SK-N-SH (cell line): ENCODE measurements at regions not wholly inside any gene's neighbourhood (a gene's known extent, or its start where the extent isn't known, plus 50 kb on each side); places are given as distances from the start of the nearest gene placed in this dataset.

Experiments used
- CTCF ChIA-PET: fragments of 300-600, 350-600 bp; formaldehyde crosslinking; extraction: SDS; loops from one replicate; lab custom pipeline; 2021; lab: Yijun Ruan, JAX
- POLR2A ChIA-PET: fragments of 350-600 bp; sonication (Branson Sonifier 250); formaldehyde crosslinking; extraction: SDS; loops from one replicate; lab custom pipeline; 2020; ENCODE audit warnings: antibody characterized with exemption, inconsistent platforms; lab: Yijun Ruan, JAX
- DNase-seq: peaks from one replicate; pipeline ENCODE4 v3.0.0; 2012
- H2AFZ ChIP-seq: fragments of 200-600 bp; sonication (generic); 2 replicates; pipeline ENCODE4 v1.8.1; 2016; ENCODE audit warnings: antibody characterized with exemption, mild to moderate bottlenecking, low read depth
- H3F3A ChIP-seq: fragments of 200-600 bp; sonication (generic); replicated peaks from 2 replicates; pipeline ENCODE3; 2016; ENCODE audit warnings: antibody characterized with exemption, mild to moderate bottlenecking; ENCODE audit not compliant: insufficient read depth
- H3K27ac ChIP-seq, 2 experiments: fragments of 200-500 bp in 1 of 2; fragments of 200-600 bp in 1 of 2; sonication (Bioruptor generic) in 1 of 2; sonication (generic), shearing (Covaris generic) in 1 of 2; 2 replicates each; pipeline versions ENCODE4 v1.5.1 to v1.6.1; 2014 to 2016; ENCODE audit warnings: low read depth in 2 of 2, inconsistent platforms in 1 of 2, low read length in 1 of 2, mild to moderate bottlenecking in 1 of 2, mixed read lengths in 1 of 2
- H3K27me3 ChIP-seq: fragments of 200-600 bp; sonication (generic), shearing (Covaris generic); 2 replicates; pipeline ENCODE4 v1.6.1; 2016; ENCODE audit warnings: mixed run types; ENCODE audit not compliant: insufficient read depth
- H3K36me3 ChIP-seq, 2 experiments: fragments of 200-500 bp in 1 of 2; fragments of 200-600 bp in 1 of 2; sonication (Bioruptor generic) in 1 of 2; sonication (generic) in 1 of 2; replicated peaks in 1 of 2; 2 replicates each; pipeline versions ENCODE3 to v1.5.1; 2014 to 2016; ENCODE audit warnings: low read length in 1 of 2, mild to moderate bottlenecking in 1 of 2; ENCODE audit not compliant: insufficient read depth in 2 of 2, control insufficient read depth in 1 of 2
- H3K4me1 ChIP-seq, 2 experiments: fragments of 200-500 bp in 1 of 2; fragments of 200-600 bp in 1 of 2; sonication (Bioruptor generic) in 1 of 2; sonication (generic), shearing (Covaris generic) in 1 of 2; 2 replicates each; pipeline versions ENCODE4 v1.5.1 to v1.6.1; 2014 to 2016; ENCODE audit warnings: low read depth in 1 of 2, low read length in 1 of 2, mixed run types in 1 of 2; ENCODE audit not compliant: insufficient read depth in 2 of 2, control insufficient read depth in 1 of 2
- H3K4me2 ChIP-seq: fragments of 200-600 bp; sonication (generic), shearing (Covaris generic); 2 replicates; pipeline ENCODE4 v1.6.1; 2017; ENCODE audit warnings: mixed run types
- H3K4me3 ChIP-seq, 2 experiments: fragments of 200-500 bp in 1 of 2; fragments of 200-600 bp in 1 of 2; sonication (Bioruptor generic) in 1 of 2; sonication (generic), shearing (Covaris generic) in 1 of 2; 2 replicates each; pipeline versions ENCODE4 v1.5.1 to v1.8.1; 2014 to 2016; ENCODE audit warnings: low read depth in 2 of 2, inconsistent platforms in 1 of 2, low read length in 1 of 2, mild to moderate bottlenecking in 1 of 2, mixed read lengths in 1 of 2, moderate library complexity in 1 of 2
- H3K79me2 ChIP-seq: fragments of 200-600 bp; sonication (generic); 2 replicates; pipeline ENCODE4 v1.8.1; 2017; ENCODE audit warnings: mild to moderate bottlenecking; ENCODE audit not compliant: insufficient read depth
- H3K9ac ChIP-seq: fragments of 200-600 bp; sonication (generic); 2 replicates; pipeline ENCODE4 v1.6.1; 2017; ENCODE audit warnings: mixed run types
- H3K9me2 ChIP-seq: fragments of 200-600 bp; sonication (generic); 2 replicates; pipeline ENCODE4 v1.6.1; 2017; ENCODE audit warnings: mixed run types
- H3K9me3 ChIP-seq: fragments of 200-600 bp; sonication (generic); 2 replicates; pipeline ENCODE4 v1.6.1; 2017; ENCODE audit warnings: mixed run types, mild to moderate bottlenecking, moderate library complexity
- H4K20me1 ChIP-seq: fragments of 200-600 bp; sonication (generic); 2 replicates; pipeline ENCODE4 v1.6.1; 2017; ENCODE audit warnings: mild to moderate bottlenecking, mixed run types; ENCODE audit not compliant: insufficient read depth
- CHD2 ChIP-seq: fragments of 150-350 bp; IDR thresholded peaks from 2 replicates; pipeline ENCODE4 v1.6.1; 2018; ENCODE audit warnings: low read length; ENCODE audit not compliant: partially characterized antibody
- CTCF ChIP-seq: fragments of 200-600 bp; sonication (generic); IDR thresholded peaks from 2 replicates; pipeline ENCODE4 v1.6.1; 2017; ENCODE audit warnings: antibody characterized with exemption, mild to moderate bottlenecking, moderate library complexity
- ELF1 ChIP-seq: IDR thresholded peaks from 2 replicates; pipeline ENCODE4 v1.4.0; 2012
- EZH2phosphoT487 ChIP-seq: fragments of 200-600 bp; sonication (generic); IDR thresholded peaks from 2 replicates; pipeline ENCODE4 v1.6.1; 2017; ENCODE audit warnings: low read depth, mixed run types, mild to moderate bottlenecking, antibody characterized with exemption, moderate library complexity, borderline replicate concordance
- FOXJ3 ChIP-seq: sonication (generic); formaldehyde crosslinking; IDR thresholded peaks from 2 replicates; pipeline ENCODE4 v1.5.1; 2020; ENCODE audit warnings: mild to moderate bottlenecking, missing genetic modification reagents
- FOXM1 ChIP-seq: IDR thresholded peaks from 2 replicates; pipeline ENCODE4 v1.4.0; 2012; ENCODE audit warnings: low read depth, mild to moderate bottlenecking
- GABPA ChIP-seq: IDR thresholded peaks from 2 replicates; pipeline ENCODE4 v1.4.0; 2012; ENCODE audit warnings: low read depth, mild to moderate bottlenecking
- GATA2 ChIP-seq: sonication (generic); formaldehyde crosslinking; IDR thresholded peaks from 2 replicates; pipeline ENCODE4 v1.5.0; 2020; ENCODE audit warnings: mild to moderate bottlenecking, missing genetic modification reagents
- IRF3 ChIP-seq: fragments of 150-350 bp; IDR thresholded peaks from 2 replicates; pipeline ENCODE4 v1.6.1; 2016; ENCODE audit warnings: mild to moderate bottlenecking, low read depth, low read length
- JUND ChIP-seq: IDR thresholded peaks from 2 replicates; pipeline ENCODE4 v1.4.0; 2012
- MAX ChIP-seq: IDR thresholded peaks from 2 replicates; pipeline ENCODE4 v1.4.0; 2012; ENCODE audit warnings: low read depth
- MEF2A ChIP-seq: IDR thresholded peaks from 2 replicates; pipeline ENCODE4 v1.4.0; 2012; ENCODE audit warnings: low read depth, borderline replicate concordance
- NFIC ChIP-seq: IDR thresholded peaks from 2 replicates; pipeline ENCODE4 v1.4.0; 2012; ENCODE audit warnings: borderline replicate concordance
- RCOR1 ChIP-seq: fragments of 150-350 bp; IDR thresholded peaks from 2 replicates; pipeline ENCODE4 v1.6.1; 2017; ENCODE audit warnings: antibody characterized with exemption, low read length
- RFX5 ChIP-seq: IDR thresholded peaks from 2 replicates; pipeline ENCODE4 v1.6.1; 2012; ENCODE audit warnings: mild to moderate bottlenecking, improper control_type of control experiment, low read length
- RXRA ChIP-seq: IDR thresholded peaks from 2 replicates; pipeline ENCODE4 v1.4.0; 2012; ENCODE audit warnings: low read depth, mild to moderate bottlenecking, borderline replicate concordance
- SIN3A ChIP-seq: IDR thresholded peaks from 2 replicates; pipeline ENCODE4 v1.6.1; 2012; ENCODE audit warnings: low read depth, mild to moderate bottlenecking, low read length, moderate library complexity, borderline replicate concordance
- TEAD4 ChIP-seq: IDR thresholded peaks from 2 replicates; pipeline ENCODE4 v1.4.0; 2012; ENCODE audit warnings: mild to moderate bottlenecking, borderline replicate concordance; ENCODE audit not compliant: insufficient read depth
- USF1 ChIP-seq: IDR thresholded peaks from 2 replicates; pipeline ENCODE4 v1.4.0; 2012; ENCODE audit warnings: low read depth, borderline replicate concordance
- WGBS: methylation state at CpG from one replicate; pipeline ENCODE4 v1.1.6; 2017; ENCODE audit warnings: low lambda C conversion rate; 5-methylcytosine and 5-hydroxymethylcytosine counted together

GRCh38 chr15:22240403-22240802, 160.1 kb downstream of the OR4M2 start:
- DNase-seq: no peak
- WGBS: 66% methylated on average over 8 of the region's 8 CpGs
- Histone ChIP-seq H3K9ac (no peak overlapping the region), H3K9me3 (no peaks in the 10 kb centered on the region), H3K36me3 (no peaks in the 10 kb centered on the region), H3F3A (no peaks in the 10 kb centered on the region), H4K20me1 (no peaks in the 10 kb centered on the region), H3K27ac (no peak overlapping the region), H3K79me2 (no peaks in the 10 kb centered on the region), H3K4me3 (no peak overlapping the region), H2AFZ (no peak overlapping the region), H3K4me1 (no peaks in the 10 kb centered on the region), H3K4me2 (no peak overlapping the region), H3K9me2 (no peaks in the 10 kb centered on the region), H3K27me3 (no peaks in the 10 kb centered on the region; the same call in 1 of the 2 replicates)
- CTCF ChIA-PET: interaction anchor here (0.8 kb wide), 1 partner anchor 1884 kb away, joined by 3 read pairs; no protein-coding TSS in a partner anchor
- TF ChIP-seq IRF3 (no peak), EZH2phosphoT487 (no peak), ELF1 (no peak), MEF2A (no peak), FOXM1 (no peak), GABPA (no peak), RXRA (no peak), TEAD4 (no peak), RCOR1 (no peak), FOXJ3 (CRISPR knock-in tag) (no peak), USF1 (no peak), MAX (no peak), SIN3A (no peak), NFIC (no peak), JUND (no peak), CHD2 (no peak), RFX5 (no peak), GATA2 (CRISPR knock-in tag) (no peak), CTCF (no peak)
- POLR2A ChIA-PET: no interaction called here
